HFF-Myc (cell line): ENCODE measurements at regions not wholly inside any gene's neighbourhood (a gene's known extent, or its start where the extent isn't known, plus 50 kb on each side); places are given as distances from the start of the nearest gene placed in this dataset.

Experiments
- DNase-seq: peaks from one replicate; pipeline ENCODE4 v3.0.0-alpha.2; 2011; ENCODE audit warnings: low read depth; ENCODE audit errors: extremely low read depth
- H3K4me3 ChIP-seq: replicated peaks from 2 replicates; pipeline ENCODE4 v1.5.1; 2011; ENCODE audit warnings: low read depth, mild to moderate bottlenecking, control low read depth, low read length
- CTCF ChIP-seq: IDR thresholded peaks from 2 replicates; pipeline ENCODE4 v1.5.1; 2012; ENCODE audit warnings: mild to moderate bottlenecking, low read depth, low read length, control low read depth; ENCODE audit errors: missing control alignments

GRCh38 chr17:52827526-52827925, 669.0 kb upstream of the CA10 start:
- no peak for TF ChIP-seq CTCF
- DNase-seq = no peak

GRCh38 chr17:52824542-52824941, 666.0 kb upstream of the CA10 start:
- no peak for TF ChIP-seq CTCF
- no peak overlapping the region for H3K4me3 ChIP-seq
- no peak for DNase-seq

More at GRCh38 chr17:52827526-52827925, 669.0 kb upstream of the CA10 start:
- H3K4me3 ChIP-seq = no peak overlapping the region

- TF ChIP-seq CTCF = no peak
- H3K4me3 ChIP-seq = no peak overlapping the region
- DNase-seq = no peak
Observed at GRCh38 chr17:52823155-52823554, 664.6 kb upstream of the CA10 start.

- DNase-seq = no peak
- no peak for TF ChIP-seq CTCF
- no peak overlapping the region for H3K4me3 ChIP-seq
Observed at GRCh38 chr17:52790359-52790955, 631.9 kb upstream of the CA10 start.

GRCh38 chr17:52789829-52790228, 631.3 kb upstream of the CA10 start:
- TF ChIP-seq CTCF = no peak
- no peak for DNase-seq

GRCh38 chr17:52776234-52776633, 617.7 kb upstream of the CA10 start:
- DNase-seq = no peak
- no peak for TF ChIP-seq CTCF

More at GRCh38 chr17:52789829-52790228, 631.3 kb upstream of the CA10 start:
- H3K4me3 ChIP-seq = no peak overlapping the region

GRCh38 chr17:52762794-52763167, 604.3 kb upstream of the CA10 start:
- TF ChIP-seq CTCF = no peak
- DNase-seq = no peak
- H3K4me3 ChIP-seq = no peak overlapping the region

More at GRCh38 chr17:52776234-52776633, 617.7 kb upstream of the CA10 start:
- H3K4me3 ChIP-seq = no peak overlapping the region
